Dedifferentiated amniotic fluid mesenchymal stem cell (primary cell): ENCODE measurements at regions not wholly inside any gene's neighbourhood (a gene's known extent, or its start where the extent isn't known, plus 50 kb on each side); places are given as distances from the start of the nearest gene placed in this dataset.

ENCODE experiments used
- DNase-seq: peaks from one replicate; pipeline ENCODE4 v3.0.0-alpha.2; 2016; ENCODE audit errors: extremely low spot score

- DNase-seq, result no peak
These were observed 176.8 kb upstream of the SAMSN1 start for GRCh38 chr21:14722841-14723483.

GRCh38 chr21:14720237-14720636, 174.1 kb upstream of the SAMSN1 start:
- DNase-seq, result no peak

GRCh38 chr21:14718951-14719350, 172.8 kb upstream of the SAMSN1 start:
- no peak for DNase-seq

- DNase-seq, result no peak
These were observed 170.8 kb upstream of the SAMSN1 start for GRCh38 chr21:14716761-14717396.

GRCh38 chr21:14713109-14713508, 167.0 kb upstream of the SAMSN1 start:
- no peak for DNase-seq

- no peak for DNase-seq
These were observed 166.1 kb upstream of the SAMSN1 start for GRCh38 chr21:14712121-14712715.

- no peak for DNase-seq
These were observed 165.2 kb upstream of the SAMSN1 start for GRCh38 chr21:14711287-14711686.

- DNase-seq, result no peak
These were observed 161.5 kb upstream of the SAMSN1 start for GRCh38 chr21:14707511-14708020.

- DNase-seq, result no peak
These were observed 160.8 kb upstream of the SAMSN1 start for GRCh38 chr21:14706712-14707510.

- DNase-seq, result no peak
These were observed 153.6 kb upstream of the SAMSN1 start for GRCh38 chr21:14699433-14700407.

- no peak for DNase-seq
These were observed 151.7 kb upstream of the SAMSN1 start for GRCh38 chr21:14697769-14698168.

GRCh38 chr21:14694817-14695216, 148.7 kb upstream of the SAMSN1 start:
- no peak for DNase-seq

- no peak for DNase-seq
These were observed 147.9 kb upstream of the SAMSN1 start for GRCh38 chr21:14693997-14694396.

- no peak for DNase-seq
These were observed 145.8 kb upstream of the SAMSN1 start for GRCh38 chr21:14691914-14692313.

GRCh38 chr21:14690886-14691285, 144.8 kb upstream of the SAMSN1 start:
- DNase-seq, result no peak

GRCh38 chr21:14688936-14689335, 142.8 kb upstream of the SAMSN1 start:
- no peak for DNase-seq

- no peak for DNase-seq
These were observed 142.3 kb upstream of the SAMSN1 start for GRCh38 chr21:14688412-14688811.

- DNase-seq, result no peak
These were observed 141.1 kb upstream of the SAMSN1 start for GRCh38 chr21:14687268-14687625.

GRCh38 chr21:14686466-14687267, 140.6 kb upstream of the SAMSN1 start:
- DNase-seq, result no peak

GRCh38 chr21:14685568-14685967, 139.5 kb upstream of the SAMSN1 start:
- DNase-seq, result no peak
